ENCODE measurements at regions not wholly inside any gene's neighbourhood (a gene's known extent, or its start where the extent isn't known, plus 50 kb on each side); places are given as distances from the start of the nearest gene placed in this dataset.

DNA sequence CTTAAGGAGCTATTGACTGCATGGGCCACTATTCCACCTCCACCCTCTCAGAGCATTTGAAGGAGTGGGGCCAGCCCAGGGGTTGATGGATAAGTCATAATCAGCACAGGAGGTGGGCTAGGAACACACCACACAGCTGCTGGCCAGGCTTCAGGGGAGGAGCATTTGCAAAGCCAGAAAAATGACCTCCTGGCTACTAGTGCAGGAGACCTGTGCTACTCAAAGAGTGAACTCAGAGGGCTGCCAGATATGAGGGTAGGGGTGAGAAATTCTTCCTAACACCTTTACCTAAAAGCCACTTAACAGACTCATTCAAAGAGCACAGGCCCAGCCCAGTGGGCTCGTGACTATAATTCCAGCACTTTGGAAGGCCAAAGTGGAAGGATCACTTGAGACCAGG lies 210.8 kb downstream of the TBXT start:
- TF ChIP-seq EZH2 (IDR thresholded peaks at IDR 0.05; ENCODE audit: insufficient read depth, poor library complexity, severe bottlenecking): no peak
- TF ChIP-seq EZH2phosphoT487 (IDR thresholded peaks at IDR 0.05; ENCODE audit: insufficient read depth, low read depth): no peak
